H9 (cell line): ENCODE measurements at regions not wholly inside any gene's neighbourhood (a gene's known extent, or its start where the extent isn't known, plus 50 kb on each side); places are given as distances from the start of the nearest gene placed in this dataset.

Experiments
- DNase-seq: peaks from one replicate; pipeline ENCODE4 v3.0.0-alpha.2; 2017
- H2AFZ ChIP-seq: one replicate; pipeline ENCODE4 v1.6.1; 2013; ENCODE audit warnings: mild to moderate bottlenecking, low read length, control low read depth, moderate library complexity
- H2AK5ac ChIP-seq: 2 replicates; pipeline ENCODE4 v1.6.1; 2013; ENCODE audit warnings: low read length, control low read depth, mixed read lengths; ENCODE audit not compliant: insufficient read length
- H2BK120ac ChIP-seq: one replicate; pipeline ENCODE4 v1.6.1; 2013; ENCODE audit warnings: low read depth, mild to moderate bottlenecking, low read length, control low read depth, inconsistent platforms; ENCODE audit not compliant: poor library complexity, severe bottlenecking
- H2BK12ac ChIP-seq: 2 replicates; pipeline ENCODE4 v1.6.1; 2013; ENCODE audit warnings: low read length, control low read depth, mixed read lengths, low read depth; ENCODE audit not compliant: insufficient read length
- H2BK15ac ChIP-seq: 2 replicates; pipeline ENCODE4 v1.6.1; 2013; ENCODE audit warnings: low read depth, low read length, control low read depth
- H2BK20ac ChIP-seq: one replicate; pipeline ENCODE4 v1.6.1; 2013; ENCODE audit warnings: low read depth, mild to moderate bottlenecking, low read length, control low read depth, inconsistent platforms; ENCODE audit not compliant: poor library complexity, severe bottlenecking
- H2BK5ac ChIP-seq: 2 replicates; pipeline ENCODE4 v1.6.1; 2013; ENCODE audit warnings: low read length, control low read depth, mixed read lengths; ENCODE audit not compliant: insufficient read length
- H3K14ac ChIP-seq: 2 replicates; pipeline ENCODE4 v1.6.1; 2013; ENCODE audit warnings: low read length, control low read depth; ENCODE audit not compliant: insufficient read depth
- H3K18ac ChIP-seq: 2 replicates; pipeline ENCODE4 v1.6.1; 2013; ENCODE audit warnings: low read depth, mild to moderate bottlenecking, mixed read lengths, low read length, control low read depth; ENCODE audit not compliant: insufficient read length
- H3K23ac ChIP-seq: 2 replicates; pipeline ENCODE4 v1.6.1; 2013; ENCODE audit warnings: low read length, control low read depth, mixed read lengths, low read depth; ENCODE audit not compliant: insufficient read length
- H3K23me2 ChIP-seq: 2 replicates; pipeline ENCODE4 v1.6.1; 2013; ENCODE audit warnings: low read depth, mild to moderate bottlenecking, mixed read lengths, low read length, control low read depth; ENCODE audit not compliant: insufficient read length, poor library complexity, severe bottlenecking
- H3K27ac ChIP-seq: 2 replicates; pipeline ENCODE4 v1.5.1; 2013; ENCODE audit warnings: low read length, control low read depth, mixed read lengths, low read depth; ENCODE audit not compliant: insufficient read length
- H3K27me3 ChIP-seq: 2 replicates; pipeline ENCODE4 v1.6.1; 2013; ENCODE audit warnings: low read length, control low read depth, inconsistent platforms; ENCODE audit not compliant: insufficient read depth
- H3K4ac ChIP-seq: 2 replicates; pipeline ENCODE4 v1.6.1; 2013; ENCODE audit warnings: low read depth, mild to moderate bottlenecking, control low read depth, inconsistent platforms, low read length, moderate library complexity
- H3K4me1 ChIP-seq: 2 replicates; pipeline ENCODE4 v1.6.1; 2013; ENCODE audit warnings: low read length, control low read depth, inconsistent platforms; ENCODE audit not compliant: insufficient read depth
- H3K4me2 ChIP-seq: 2 replicates; pipeline ENCODE4 v1.6.1; 2013; ENCODE audit warnings: low read length, control low read depth, mixed read lengths; ENCODE audit not compliant: insufficient read length, insufficient read depth
- H3K56ac ChIP-seq: 2 replicates; pipeline ENCODE4 v1.6.1; 2013; ENCODE audit warnings: low read depth, mild to moderate bottlenecking, mixed read lengths, low read length, control low read depth; ENCODE audit not compliant: insufficient read length
- H3K79me1 ChIP-seq: 2 replicates; pipeline ENCODE4 v1.6.1; 2013; ENCODE audit warnings: low read depth, mild to moderate bottlenecking, moderate library complexity, low read length, control low read depth, inconsistent platforms; ENCODE audit not compliant: insufficient read depth, poor library complexity, severe bottlenecking
- H3K79me2 ChIP-seq: 2 replicates; pipeline ENCODE4 v1.6.1; 2013; ENCODE audit warnings: low read length, control low read depth, inconsistent platforms; ENCODE audit not compliant: insufficient read depth
- H3K9ac ChIP-seq: 2 replicates; pipeline ENCODE4 v1.6.1; 2013; ENCODE audit warnings: low read length, control low read depth, mixed read lengths; ENCODE audit not compliant: insufficient read length; ENCODE audit errors: extremely low read depth
- H3K9me3 ChIP-seq: one replicate; pipeline ENCODE4 v1.6.1; 2013; ENCODE audit warnings: low read depth, low read length, inconsistent platforms; ENCODE audit not compliant: control insufficient read depth
- H3T11ph ChIP-seq: one replicate; pipeline ENCODE4 v1.6.1; 2013; ENCODE audit warnings: mild to moderate bottlenecking, low read length, control low read depth, inconsistent platforms
- H4K20me1 ChIP-seq: one replicate; pipeline ENCODE4 v1.6.1; 2013; ENCODE audit not compliant: control insufficient read depth, insufficient read length, insufficient read depth
- H4K5ac ChIP-seq: 2 replicates; pipeline ENCODE4 v1.6.1; 2013; ENCODE audit warnings: low read depth, mild to moderate bottlenecking, mixed read lengths, low read length, control low read depth; ENCODE audit not compliant: insufficient read length
- H4K8ac ChIP-seq: replicated peaks from 2 replicates; pipeline ENCODE4 v1.6.1; 2013; ENCODE audit warnings: low read length, control low read depth, mixed read lengths, low read depth; ENCODE audit not compliant: insufficient read length
- H4K91ac ChIP-seq: 2 replicates; pipeline ENCODE4 v1.6.1; 2013; ENCODE audit warnings: low read depth, mild to moderate bottlenecking, moderate library complexity, mixed read lengths, low read length, control low read depth; ENCODE audit not compliant: insufficient read length
- H3K27ac Mint-ChIP-seq, 3 experiments: 2 replicates in 2 of 3; 3 replicates in 1 of 3; pipeline ENCODE4 v1.8.0; 2020 to 2021; ENCODE audit warnings: mixed read lengths in 3 of 3, mild to moderate bottlenecking in 1 of 3, moderate library complexity in 1 of 3
- H3K27me3 Mint-ChIP-seq: 2 replicates; pipeline ENCODE4 v1.8.0; 2021; ENCODE audit warnings: low read depth, mild to moderate bottlenecking, moderate library complexity, mixed read lengths
- H3K36me3 Mint-ChIP-seq, 3 experiments: 2 replicates in 2 of 3; 3 replicates in 1 of 3; pipeline ENCODE4 v1.8.0; 2020 to 2021; ENCODE audit warnings: low read depth in 3 of 3, mixed read lengths in 3 of 3; ENCODE audit not compliant: insufficient read depth in 1 of 3
- H3K4me1 Mint-ChIP-seq, 2 experiments: 2 replicates each; pipeline ENCODE4 v1.8.0; 2020; ENCODE audit warnings: mixed read lengths in 2 of 2
- H3K4me3 Mint-ChIP-seq, 2 experiments: 2 replicates in 1 of 2; 3 replicates in 1 of 2; pipeline ENCODE4 v1.8.0; 2020 to 2021; ENCODE audit warnings: mild to moderate bottlenecking in 2 of 2, mixed read lengths in 2 of 2, moderate library complexity in 1 of 2
- H3K9me3 Mint-ChIP-seq, 2 experiments: 2 replicates in 1 of 2; 3 replicates in 1 of 2; pipeline ENCODE4 v1.8.0; 2020; ENCODE audit warnings: mild to moderate bottlenecking in 2 of 2, mixed read lengths in 2 of 2, moderate library complexity in 1 of 2
- CTCF ChIP-seq: fragments of 200-600 bp; sonication (generic); conservative IDR thresholded peaks from 3 replicates; pipeline ENCODE4 v1.8.0; 2021; ENCODE audit warnings: antibody characterized with exemption, mild to moderate bottlenecking

GRCh38 chr11:107151579-107151978 is 133.3 kb upstream of the GUCY1A2 start:
- no peaks in the 10 kb centered on the region for H3K4me1 ChIP-seq
- H3K18ac ChIP-seq: no peak overlapping the region
- no peak overlapping the region for H4K5ac ChIP-seq
- no peaks in the 10 kb centered on the region for H4K20me1 ChIP-seq
- H3K23me2 ChIP-seq: no peaks in the 10 kb centered on the region
- no peak for TF ChIP-seq CTCF
- H3K23ac ChIP-seq: no peak overlapping the region
- H3K79me1 ChIP-seq: no peaks in the 10 kb centered on the region
- Mint-ChIP-seq H3K4me3 (no peak overlapping the region), H3K27me3 (no peaks in the 10 kb centered on the region), H3K4me1 (no peaks in the 10 kb centered on the region), H3K9me3 (no peaks in the 10 kb centered on the region), H3K36me3 (no peaks in the 10 kb centered on the region), H3K27ac (no peak overlapping the region)
- no peak for DNase-seq
- H2BK5ac ChIP-seq: no peak overlapping the region
- H2BK15ac ChIP-seq: no peak overlapping the region
- no peak overlapping the region for H2BK120ac ChIP-seq
- no peaks in the 10 kb centered on the region for H3K27me3 ChIP-seq
- H4K8ac ChIP-seq: no peak overlapping the region
- no peak overlapping the region for H3K9ac ChIP-seq
- H3K4me2 ChIP-seq: no peak overlapping the region
- H3T11ph ChIP-seq: no peak overlapping the region
- H2AK5ac ChIP-seq: no peak overlapping the region
- no peaks in the 10 kb centered on the region for H3K9me3 ChIP-seq
- H3K14ac ChIP-seq: no peak overlapping the region
- H4K91ac ChIP-seq: no peak overlapping the region
- no peaks in the 10 kb centered on the region for H3K79me2 ChIP-seq
- H2BK20ac ChIP-seq: no peak overlapping the region
- H3K4ac ChIP-seq: no peak overlapping the region
- no peak overlapping the region for H3K56ac ChIP-seq
- no peak overlapping the region for H2AFZ ChIP-seq
- no peak overlapping the region for H3K27ac ChIP-seq
- H2BK12ac ChIP-seq: no peak overlapping the region
